ENCODE measurements at regions not wholly inside any gene's neighbourhood (a gene's known extent, or its start where the extent isn't known, plus 50 kb on each side); places are given as distances from the start of the nearest gene placed in this dataset.
"Not testable (repeated sequence)": the region's sequence is repeated elsewhere in the genome, so short reads cannot be mapped to it uniquely, and the experiment has no call there.

DNA sequence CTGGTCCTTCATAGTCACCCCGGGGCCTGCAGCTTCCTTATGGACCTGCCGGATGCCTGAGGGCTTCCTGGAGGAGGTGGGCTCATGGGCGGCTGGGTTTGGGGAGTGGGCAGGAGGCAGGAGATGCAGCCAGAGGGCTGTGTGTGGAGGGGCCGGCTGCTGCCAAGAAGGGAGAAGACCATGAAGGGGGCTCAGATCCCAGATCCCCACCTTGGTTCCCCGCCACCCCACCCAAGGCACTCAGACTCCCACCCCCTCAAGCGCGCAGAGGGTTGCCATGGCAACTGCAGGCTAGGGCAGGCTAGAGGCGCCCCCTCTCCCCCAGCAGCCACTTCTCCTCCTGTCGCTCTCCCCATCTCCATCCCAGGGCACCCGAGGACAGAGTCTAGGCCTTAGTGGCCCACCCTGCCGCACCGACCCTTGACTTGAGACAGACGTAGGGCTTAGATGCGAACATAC is 104.5 kb downstream of the CRLF3 start:
- Histone ChIP-seq H3K27ac (replicated peaks) (no peak overlapping the region), H3K27me3 (ENCODE audit: insufficient read depth, poor library complexity, severe bottlenecking) (no peaks in the 10 kb centered on the region), H3K4me3 (replicated peaks; ENCODE audit: insufficient read depth, low read length) (no peak overlapping the region)
- TF ChIP-seq, protein P1, sequence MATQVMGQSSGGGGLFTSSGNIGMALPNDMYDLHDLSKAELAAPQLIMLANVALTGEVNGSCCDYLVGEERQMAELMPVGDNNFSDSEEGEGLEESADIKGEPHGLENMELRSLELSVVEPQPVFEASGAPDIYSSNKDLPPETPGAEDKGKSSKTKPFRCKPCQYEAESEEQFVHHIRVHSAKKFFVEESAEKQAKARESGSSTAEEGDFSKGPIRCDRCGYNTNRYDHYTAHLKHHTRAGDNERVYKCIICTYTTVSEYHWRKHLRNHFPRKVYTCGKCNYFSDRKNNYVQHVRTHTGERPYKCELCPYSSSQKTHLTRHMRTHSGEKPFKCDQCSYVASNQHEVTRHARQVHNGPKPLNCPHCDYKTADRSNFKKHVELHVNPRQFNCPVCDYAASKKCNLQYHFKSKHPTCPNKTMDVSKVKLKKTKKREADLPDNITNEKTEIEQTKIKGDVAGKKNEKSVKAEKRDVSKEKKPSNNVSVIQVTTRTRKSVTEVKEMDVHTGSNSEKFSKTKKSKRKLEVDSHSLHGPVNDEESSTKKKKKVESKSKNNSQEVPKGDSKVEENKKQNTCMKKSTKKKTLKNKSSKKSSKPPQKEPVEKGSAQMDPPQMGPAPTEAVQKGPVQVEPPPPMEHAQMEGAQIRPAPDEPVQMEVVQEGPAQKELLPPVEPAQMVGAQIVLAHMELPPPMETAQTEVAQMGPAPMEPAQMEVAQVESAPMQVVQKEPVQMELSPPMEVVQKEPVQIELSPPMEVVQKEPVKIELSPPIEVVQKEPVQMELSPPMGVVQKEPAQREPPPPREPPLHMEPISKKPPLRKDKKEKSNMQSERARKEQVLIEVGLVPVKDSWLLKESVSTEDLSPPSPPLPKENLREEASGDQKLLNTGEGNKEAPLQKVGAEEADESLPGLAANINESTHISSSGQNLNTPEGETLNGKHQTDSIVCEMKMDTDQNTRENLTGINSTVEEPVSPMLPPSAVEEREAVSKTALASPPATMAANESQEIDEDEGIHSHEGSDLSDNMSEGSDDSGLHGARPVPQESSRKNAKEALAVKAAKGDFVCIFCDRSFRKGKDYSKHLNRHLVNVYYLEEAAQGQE (IDR thresholded peaks at IDR 0.05; ENCODE audit: insufficient replicate concordance, low read depth) = no peak
- TF ChIP-seq, protein P2, sequence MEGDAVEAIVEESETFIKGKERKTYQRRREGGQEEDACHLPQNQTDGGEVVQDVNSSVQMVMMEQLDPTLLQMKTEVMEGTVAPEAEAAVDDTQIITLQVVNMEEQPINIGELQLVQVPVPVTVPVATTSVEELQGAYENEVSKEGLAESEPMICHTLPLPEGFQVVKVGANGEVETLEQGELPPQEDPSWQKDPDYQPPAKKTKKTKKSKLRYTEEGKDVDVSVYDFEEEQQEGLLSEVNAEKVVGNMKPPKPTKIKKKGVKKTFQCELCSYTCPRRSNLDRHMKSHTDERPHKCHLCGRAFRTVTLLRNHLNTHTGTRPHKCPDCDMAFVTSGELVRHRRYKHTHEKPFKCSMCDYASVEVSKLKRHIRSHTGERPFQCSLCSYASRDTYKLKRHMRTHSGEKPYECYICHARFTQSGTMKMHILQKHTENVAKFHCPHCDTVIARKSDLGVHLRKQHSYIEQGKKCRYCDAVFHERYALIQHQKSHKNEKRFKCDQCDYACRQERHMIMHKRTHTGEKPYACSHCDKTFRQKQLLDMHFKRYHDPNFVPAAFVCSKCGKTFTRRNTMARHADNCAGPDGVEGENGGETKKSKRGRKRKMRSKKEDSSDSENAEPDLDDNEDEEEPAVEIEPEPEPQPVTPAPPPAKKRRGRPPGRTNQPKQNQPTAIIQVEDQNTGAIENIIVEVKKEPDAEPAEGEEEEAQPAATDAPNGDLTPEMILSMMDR (IDR thresholded peaks at IDR 0.05; ENCODE audit: insufficient read depth, low read length) = no peak
- TF ChIP-seq GABPA (IDR thresholded peaks at IDR 0.05; ENCODE audit: low read depth) (no peak), POLR2AphosphoS5 (IDR thresholded peaks at IDR 0.05; ENCODE audit: low read depth) (no peak), SPI1 (IDR thresholded peaks at IDR 0.05; ENCODE audit: borderline replicate concordance, low read depth) (no peak)
- no peak for DNase-seq (ENCODE audit: low read depth in 1 of 2, low spot score in 1 of 2)

DNA sequence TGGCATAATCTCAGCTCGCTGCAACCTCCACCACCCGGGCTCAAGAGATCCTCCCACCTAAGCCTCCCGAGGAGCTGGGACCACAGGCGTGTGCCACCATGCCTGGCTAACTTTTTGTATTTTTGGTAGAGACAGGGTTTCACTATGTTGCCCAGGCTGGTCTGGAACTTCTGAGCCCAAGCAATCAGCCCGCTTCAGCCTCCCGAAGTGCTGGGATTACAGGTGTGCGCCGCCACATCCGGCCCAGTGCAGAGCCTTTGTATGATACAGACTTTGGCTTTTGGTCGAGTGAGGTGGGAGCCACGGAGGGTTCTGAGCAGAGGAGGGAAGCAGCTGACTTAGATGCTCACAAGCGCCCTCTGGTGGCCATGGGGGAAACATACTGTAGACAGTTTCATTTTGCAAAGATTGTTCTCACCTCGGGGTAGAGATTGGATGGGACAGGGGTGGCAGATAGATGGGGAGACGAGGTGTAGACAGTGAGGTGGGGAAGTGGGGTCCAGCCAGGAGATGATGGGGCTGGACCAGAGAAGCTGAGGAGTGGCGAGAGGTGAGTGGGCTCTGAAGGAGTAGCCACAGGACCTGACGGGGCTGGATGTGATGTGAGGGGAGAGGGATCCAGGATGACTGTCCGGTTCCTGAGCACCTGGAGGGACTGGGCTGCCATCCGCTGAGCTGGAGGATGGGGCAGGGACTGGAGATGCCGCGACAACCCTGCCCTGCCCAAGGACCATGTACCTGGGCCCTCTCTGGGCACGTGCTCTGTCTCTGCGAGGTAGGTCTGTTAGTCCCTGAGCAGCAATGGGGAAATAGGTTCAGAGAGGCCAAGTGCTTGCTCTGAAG is 105.1 kb downstream of the CRLF3 start:
- peak in 1 of 2 experiments; percentile 72 for DNase-seq (ENCODE audit: low read depth in 1 of 2, low spot score in 1 of 2)
- not testable (repeated sequence) for H3K4me3 ChIP-seq (replicated peaks; ENCODE audit: insufficient read depth, low read length); H3K27me3 ChIP-seq (ENCODE audit: insufficient read depth, poor library complexity, severe bottlenecking); H3K27ac ChIP-seq (replicated peaks)
- TF ChIP-seq, protein P2 (IDR thresholded peaks at IDR 0.05; ENCODE audit: insufficient read depth, low read length) = peak; percentile 39

DNA sequence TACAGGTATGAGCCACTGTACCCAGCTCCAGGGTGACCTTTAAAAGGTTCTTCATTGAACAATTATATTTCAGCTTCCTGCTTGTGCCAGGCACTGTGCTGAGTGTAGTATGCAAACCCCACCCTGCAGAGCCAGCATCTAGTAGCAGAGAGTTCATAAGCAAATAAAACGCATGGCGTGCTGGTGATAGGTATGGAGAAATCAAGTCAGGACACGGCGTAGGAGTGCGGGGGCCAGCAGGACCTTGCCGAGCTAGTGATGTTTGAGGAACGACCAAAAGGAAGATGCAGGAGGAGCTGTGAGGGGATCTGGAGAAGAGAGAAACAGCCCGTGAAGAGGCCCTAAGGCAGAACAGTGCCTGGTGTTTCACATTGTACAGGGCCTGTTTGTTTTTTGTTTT is 105.8 kb downstream of the CRLF3 start:
- not testable (repeated sequence) for H3K4me3 ChIP-seq (replicated peaks; ENCODE audit: insufficient read depth, low read length); DNase-seq (ENCODE audit: low read depth in 1 of 2, low spot score in 1 of 2); H3K27me3 ChIP-seq (ENCODE audit: insufficient read depth, poor library complexity, severe bottlenecking); H3K27ac ChIP-seq (replicated peaks)

DNA sequence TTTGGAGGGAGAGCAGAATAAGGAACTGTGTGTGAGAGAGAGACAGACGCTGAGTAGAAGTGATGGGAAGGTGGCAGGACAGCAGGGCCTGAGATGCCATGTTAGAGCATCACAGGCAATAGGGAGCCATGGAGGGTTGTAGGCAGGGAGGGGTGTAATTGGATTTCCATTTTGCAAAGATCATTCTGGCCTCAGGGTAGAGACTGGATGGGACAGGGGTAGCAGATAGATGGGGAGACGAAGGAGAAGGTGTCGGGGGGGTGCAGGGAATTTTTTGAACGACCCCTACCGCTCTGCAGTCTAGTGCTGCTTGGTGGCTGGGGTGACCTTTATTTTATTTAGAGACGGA is 106.4 kb downstream of the CRLF3 start:
- not testable (repeated sequence) for H3K4me3 ChIP-seq (replicated peaks; ENCODE audit: insufficient read depth, low read length); H3K27me3 ChIP-seq (ENCODE audit: insufficient read depth, poor library complexity, severe bottlenecking); H3K27ac ChIP-seq (replicated peaks); DNase-seq (ENCODE audit: low read depth in 1 of 2, low spot score in 1 of 2)

DNA sequence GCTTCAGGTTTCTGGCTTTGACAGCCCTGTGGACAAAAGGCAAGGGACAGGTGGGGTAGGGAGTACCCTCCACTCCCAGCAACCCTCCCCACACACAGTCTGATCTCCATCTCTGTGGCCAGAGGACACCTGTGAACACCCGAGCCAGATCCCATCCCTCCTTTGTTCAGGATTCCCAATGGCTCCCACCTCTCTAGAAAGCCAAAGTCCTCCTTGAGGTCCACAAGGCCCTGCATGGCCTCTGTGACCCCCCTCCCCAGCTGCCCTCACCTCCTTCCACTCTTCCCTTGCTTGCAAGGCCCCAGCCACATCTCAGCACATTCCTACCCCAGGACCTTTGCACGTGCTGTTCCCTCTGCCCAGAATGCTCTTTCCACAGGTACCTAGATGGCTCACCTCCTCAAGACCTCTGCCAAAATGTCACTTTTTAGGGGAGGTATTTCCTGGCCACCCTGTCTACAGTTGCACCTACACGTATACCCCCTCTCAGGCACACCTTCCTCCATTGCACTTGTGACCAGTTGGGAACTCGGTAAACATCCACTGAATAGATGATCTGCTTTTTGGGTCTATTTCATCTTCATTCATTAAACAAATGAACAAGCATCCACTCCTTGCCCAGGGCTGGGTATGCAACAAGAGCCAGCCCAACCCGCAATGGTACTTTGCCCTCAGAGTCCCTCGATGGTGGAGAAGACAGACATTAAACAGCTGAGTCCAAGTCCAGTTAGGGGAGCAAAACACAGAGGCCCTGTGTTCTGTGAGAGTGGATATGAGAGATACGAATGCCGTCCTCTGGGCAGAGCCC is 107.0 kb downstream of the CRLF3 start:
- Histone ChIP-seq H3K4me3 (replicated peaks; ENCODE audit: insufficient read depth, low read length) (no peak overlapping the region), H3K27me3 (ENCODE audit: insufficient read depth, poor library complexity, severe bottlenecking) (no peaks in the 10 kb centered on the region), H3K27ac (replicated peaks) (peak overlapping the region; percentile 42; the same call in 1 of the 2 replicates)
- no peak for TF ChIP-seq GABPA (IDR thresholded peaks at IDR 0.05; ENCODE audit: low read depth)
- TF ChIP-seq, protein P2 (IDR thresholded peaks at IDR 0.05; ENCODE audit: insufficient read depth, low read length) = no peak
- DNase-seq (ENCODE audit: low read depth in 1 of 2, low spot score in 1 of 2) = no peak
